HepG2 (cell line): ENCODE measurements at regions not wholly inside any gene's neighbourhood (a gene's known extent, or its start where the extent isn't known, plus 50 kb on each side); places are given as distances from the start of the nearest gene placed in this dataset.

Experiments used
- ATAC-seq: fragments of 200-7000 bp; cut with Tn5 transposase; 3 replicates; pipeline ENCODE4 v1.9.1; 2020; ENCODE audit warnings: mild to moderate bottlenecking, moderate library complexity
- BruUV-seq: library from RNA; stranded (reverse); fragments of 400-500 nt; replicated peaks from 2 replicates; lab custom pipeline; 2021; lab: Mats Ljungman, UMichigan
- CTCF ChIA-PET: fragments of 300-600 bp; formaldehyde crosslinking; extraction: SDS; loops from one replicate; lab custom pipeline; 2021; ENCODE audit warnings: low total read pairs, inconsistent platforms, low intra/inter-chr PET ratio; lab: Yijun Ruan, JAX
- POLR2A ChIA-PET: fragments of 350-600 bp; sonication (Branson Sonifier 250); formaldehyde crosslinking; loops from one replicate; lab custom pipeline; 2020; ENCODE audit warnings: antibody characterized with exemption, inconsistent platforms; lab: Yijun Ruan, JAX
- DNase-seq: peaks from one replicate; pipeline ENCODE4 v3.0.0-alpha.2; 2015; ENCODE audit warnings: low spot score
- FAIRE-seq: peaks from 3 replicates; lab custom pipeline; 2011; peaks lifted over from hg19 to GRCh38; lab: Jason Lieb, UNC
- H2AFZ ChIP-seq: one replicate; pipeline ENCODE4 v1.6.1; 2011; ENCODE audit warnings: low read length, inconsistent platforms
- H3K27ac ChIP-seq: fragments of 300-600 bp; 3 replicates; pipeline ENCODE4 v1.8.0; 2011; ENCODE audit warnings: mixed run types, mild to moderate bottlenecking, mixed read lengths, low read length, inconsistent platforms; ENCODE audit not compliant: insufficient read depth; ENCODE audit errors: extremely low read length
- H3K27me3 ChIP-seq, 2 experiments: fragments of 200-600 bp in 1 of 2; 2 replicates in 1 of 2; 3 replicates in 1 of 2; pipeline versions ENCODE4 v1.6.0 to v1.8.0; 2011; ENCODE audit warnings: low read length in 2 of 2, mild to moderate bottlenecking in 2 of 2, moderate library complexity in 2 of 2, inconsistent platforms in 1 of 2; ENCODE audit not compliant: insufficient read depth in 2 of 2, control insufficient read depth in 1 of 2
- H3K36me3 ChIP-seq, 2 experiments: fragments of 200-600 bp in 1 of 2; replicated peaks in 1 of 2; 2 replicates in 1 of 2; 3 replicates in 1 of 2; pipeline versions ENCODE4 v1.5.1 to v1.8.0; 2011; ENCODE audit warnings: low read length in 2 of 2, inconsistent platforms in 1 of 2; ENCODE audit not compliant: insufficient read depth in 2 of 2, control insufficient read depth in 1 of 2
- H3K4me1 ChIP-seq: 2 replicates; pipeline ENCODE4 v1.5.1; 2012; ENCODE audit warnings: low read length, inconsistent platforms; ENCODE audit not compliant: insufficient read depth
- H3K4me2 ChIP-seq: 2 replicates; pipeline ENCODE4 v1.6.0; 2011; ENCODE audit warnings: low read depth, low read length, inconsistent platforms
- H3K4me3 ChIP-seq, 3 experiments: fragments of 200-600 bp in 1 of 3; sonication (generic), shearing (Covaris generic) in 1 of 3; replicated peaks in 1 of 3; 2 replicates each; pipeline ENCODE4 v1.5.1; 2011 to 2016; ENCODE audit warnings: low read length in 3 of 3, inconsistent platforms in 2 of 3, low read depth in 2 of 3, mild to moderate bottlenecking in 2 of 3, control low read depth in 1 of 3, mixed read lengths in 1 of 3; ENCODE audit not compliant: insufficient read depth in 1 of 3
- H3K79me2 ChIP-seq: one replicate; pipeline ENCODE4 v1.6.1; 2011; ENCODE audit warnings: low read length, inconsistent platforms; ENCODE audit not compliant: insufficient read depth
- H3K9ac ChIP-seq: 2 replicates; pipeline ENCODE4 v1.6.0; 2011; ENCODE audit warnings: mild to moderate bottlenecking, low read depth, low read length, inconsistent platforms; ENCODE audit not compliant: insufficient read depth
- H3K9me3 ChIP-seq: 2 replicates; pipeline ENCODE4 v1.5.1; 2012; ENCODE audit warnings: mild to moderate bottlenecking, low read length
- H4K20me1 ChIP-seq: 2 replicates; pipeline ENCODE4 v1.6.0; 2011; ENCODE audit warnings: inconsistent platforms, mild to moderate bottlenecking, low read length, moderate library complexity; ENCODE audit not compliant: insufficient read depth
- CAMTA2 ChIP-seq: sonication (generic); formaldehyde crosslinking; IDR thresholded peaks from 2 replicates; pipeline ENCODE4 v1.4.0; 2020; ENCODE audit warnings: mild to moderate bottlenecking, missing genetic modification reagents, borderline replicate concordance
- IRX3 ChIP-seq: sonication (generic); formaldehyde crosslinking; IDR thresholded peaks from 2 replicates; pipeline ENCODE4 v1.8.1; 2023; ENCODE audit warnings: mild to moderate bottlenecking, low read depth, missing genetic modification reagents, borderline replicate concordance
- NFE2 ChIP-seq: sonication (generic); formaldehyde crosslinking; IDR thresholded peaks from 2 replicates; pipeline ENCODE4 v1.4.0; 2020; ENCODE audit warnings: missing genetic modification reagents
- SP4 ChIP-seq: sonication (generic); formaldehyde crosslinking; IDR thresholded peaks from 2 replicates; pipeline ENCODE4 v1.8.1; 2023; ENCODE audit warnings: mild to moderate bottlenecking, missing genetic modification reagents
- SRF ChIP-seq: IDR thresholded peaks from 2 replicates; pipeline ENCODE4 v1.6.1; 2011; ENCODE audit warnings: mild to moderate bottlenecking, low read depth, low read length, moderate library complexity
- ZNF263 ChIP-seq: sonication (generic); formaldehyde crosslinking; IDR thresholded peaks from 2 replicates; pipeline ENCODE4 v1.4.0; 2020; ENCODE audit warnings: missing genetic modification reagents
- ZNF350 ChIP-seq: sonication (generic); formaldehyde crosslinking; IDR thresholded peaks from 2 replicates; pipeline ENCODE4 v1.4.0; 2020; ENCODE audit warnings: mild to moderate bottlenecking, low read depth, missing genetic modification reagents, borderline replicate concordance
- WGBS: methylation state at CpG from one replicate; pipeline ENCODE4 v1.1.6; 2017; ENCODE audit warnings: low lambda C conversion rate; 5-methylcytosine and 5-hydroxymethylcytosine counted together
- in situ Hi-C: cut with HindIII; loops from 2 replicates; pipeline ENCODE4 v1.10.0; 2017; ENCODE audit warnings: low pct_unique_long_range_greater_than_20kb; ENCODE audit not compliant: extremely low pct_ligation_motif_present
- intact Hi-C: fragments of 100-400 bp; cut with micrococcal nuclease; formaldehyde crosslinking; loops from one replicate; pipeline ENCODE4 v1.10.0; 2022; ENCODE audit not compliant: unreplicated experiment
- TF ChIP-seq, protein P1 (sequence below): sonication (generic); formaldehyde crosslinking; IDR thresholded peaks from 2 replicates; pipeline ENCODE4 v1.4.0; 2020; ENCODE audit warnings: mild to moderate bottlenecking, missing genetic modification reagents

DNA sequence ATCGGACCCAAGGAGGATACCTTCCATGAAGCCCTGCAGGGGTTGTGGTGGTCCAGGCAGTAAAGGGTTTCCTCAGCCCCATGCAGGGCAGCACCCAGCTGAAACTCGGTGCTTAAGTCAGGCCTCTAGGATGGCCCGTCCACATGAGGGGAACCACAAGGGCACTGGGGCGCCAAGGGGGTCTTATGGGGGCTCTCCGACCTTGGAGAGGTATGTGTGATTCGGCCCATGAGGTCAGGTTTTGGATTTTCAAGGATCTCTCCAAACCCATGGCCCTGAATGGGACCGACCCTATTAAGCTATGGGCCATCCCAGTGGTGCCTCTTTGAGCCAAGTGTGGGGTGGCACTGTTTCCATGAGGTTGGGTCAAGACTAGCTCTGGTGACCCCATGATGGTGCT lies 233.3 kb downstream of the SNRPN start:
- in situ Hi-C loops = no loop called here
- no peaks in the 10 kb centered on the region for H3K4me1 ChIP-seq
- peaks cover 99% of the 10 kb centered on the region for H3K9me3 ChIP-seq
- no peaks in the 10 kb centered on the region for H4K20me1 ChIP-seq
- WGBS = no CpG with 5 or more reads among the region's 7 CpGs
- POLR2A ChIA-PET = no interaction called here
- TF ChIP-seq ZNF350 (CRISPR knock-in tag) = no peak
- no peak for TF ChIP-seq CAMTA2
- no peak for TF ChIP-seq IRX3 (CRISPR knock-in tag)
- TF ChIP-seq ZNF263 (CRISPR knock-in tag) = no peak
- no peak for TF ChIP-seq SP4 (CRISPR knock-in tag)
- TF ChIP-seq, protein P1, sequence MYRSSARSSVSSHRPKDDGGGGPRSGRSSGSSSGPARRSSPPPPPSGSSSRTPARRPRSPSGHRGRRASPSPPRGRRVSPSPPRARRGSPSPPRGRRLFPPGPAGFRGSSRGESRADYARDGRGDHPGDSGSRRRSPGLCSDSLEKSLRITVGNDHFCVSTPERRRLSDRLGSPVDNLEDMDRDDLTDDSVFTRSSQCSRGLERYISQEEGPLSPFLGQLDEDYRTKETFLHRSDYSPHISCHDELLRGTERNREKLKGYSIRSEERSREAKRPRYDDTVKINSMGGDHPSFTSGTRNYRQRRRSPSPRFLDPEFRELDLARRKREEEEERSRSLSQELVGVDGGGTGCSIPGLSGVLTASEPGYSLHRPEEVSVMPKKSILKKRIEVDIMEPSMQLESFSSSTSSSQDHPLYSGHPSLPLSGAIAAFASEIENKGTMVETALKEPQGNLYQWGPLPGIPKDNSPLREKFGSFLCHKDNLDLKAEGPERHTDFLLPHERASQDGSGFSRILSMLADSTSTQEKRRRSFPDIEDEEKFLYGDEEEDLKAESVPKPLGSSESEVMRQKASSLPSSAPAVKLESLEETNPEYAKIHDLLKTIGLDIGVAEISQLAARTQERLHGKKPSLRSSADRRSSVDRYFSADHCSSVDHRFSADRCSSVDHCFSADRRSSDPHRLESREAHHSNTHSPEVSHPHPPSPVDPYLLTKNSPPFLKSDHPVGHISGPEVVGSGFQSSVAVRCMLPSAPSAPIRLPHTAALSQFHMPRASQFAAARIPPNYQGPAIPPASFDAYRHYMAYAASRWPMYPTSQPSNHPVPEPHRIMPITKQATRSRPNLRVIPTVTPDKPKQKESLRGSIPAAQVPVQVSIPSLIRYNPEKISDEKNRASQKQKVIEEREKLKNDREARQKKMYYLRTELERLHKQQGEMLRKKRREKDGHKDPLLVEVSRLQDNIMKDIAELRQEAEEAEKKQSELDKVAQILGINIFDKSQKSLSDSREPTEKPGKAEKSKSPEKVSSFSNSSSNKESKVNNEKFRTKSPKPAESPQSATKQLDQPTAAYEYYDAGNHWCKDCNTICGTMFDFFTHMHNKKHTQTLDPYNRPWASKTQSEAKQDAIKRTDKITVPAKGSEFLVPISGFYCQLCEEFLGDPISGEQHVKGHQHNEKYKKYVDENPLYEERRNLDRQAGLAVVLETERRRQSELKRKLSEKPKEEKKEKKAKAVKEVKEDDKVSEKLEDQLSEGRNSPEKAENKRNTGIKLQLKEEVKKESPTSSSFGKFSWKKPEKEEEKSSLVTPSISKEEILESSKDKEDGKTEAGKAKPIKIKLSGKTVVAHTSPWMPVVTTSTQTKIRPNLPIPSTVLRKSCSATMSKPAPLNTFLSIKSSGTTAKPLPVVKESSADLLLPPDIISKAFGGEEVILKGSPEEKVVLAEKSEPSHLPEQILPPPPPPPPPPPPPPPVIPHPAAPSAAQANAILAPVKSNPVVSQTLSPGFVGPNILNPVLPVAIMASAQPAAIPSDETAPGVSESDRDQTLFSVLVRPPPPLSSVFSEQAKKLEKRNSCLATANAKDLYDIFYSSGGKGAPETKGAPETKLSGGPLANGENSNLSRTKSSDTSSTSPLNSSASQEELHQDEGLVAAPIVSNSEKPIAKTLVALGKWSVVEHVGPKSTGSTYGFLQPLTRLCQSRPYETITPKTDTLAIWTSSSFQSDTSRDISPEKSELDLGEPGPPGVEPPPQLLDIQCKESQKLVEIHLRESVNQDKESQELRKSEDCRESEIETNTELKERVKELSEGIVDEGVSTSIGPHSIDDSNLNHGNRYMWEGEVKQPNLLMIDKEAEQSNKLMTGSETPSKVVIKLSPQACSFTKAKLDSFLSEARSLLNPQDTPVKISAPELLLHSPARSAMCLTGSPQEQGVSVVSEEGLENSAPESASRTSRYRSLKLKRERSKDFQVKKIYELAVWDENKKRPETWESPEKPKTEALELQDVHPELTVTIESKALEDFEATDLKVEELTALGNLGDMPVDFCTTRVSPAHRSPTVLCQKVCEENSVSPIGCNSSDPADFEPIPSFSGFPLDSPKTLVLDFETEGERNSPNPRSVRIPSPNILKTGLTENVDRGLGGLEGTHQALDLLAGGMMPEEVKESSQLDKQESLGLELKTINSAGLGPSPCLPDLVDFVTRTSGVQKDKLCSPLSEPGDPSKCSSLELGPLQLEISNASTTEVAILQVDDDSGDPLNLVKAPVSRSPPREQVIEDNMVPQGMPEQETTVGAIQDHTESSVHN (CRISPR knock-in tag) = no peak
- TF ChIP-seq SRF = no peak
- no peak for TF ChIP-seq NFE2
- ATAC-seq = no peak
- H3K79me2 ChIP-seq = no peaks in the 10 kb centered on the region
- H3K27me3 ChIP-seq = no peaks in the 10 kb centered on the region
- no peaks in the 10 kb centered on the region for H3K36me3 ChIP-seq
- no TSS peak for BruUV-seq
- H3K4me3 ChIP-seq = no peak overlapping the region
- no peak overlapping the region for H2AFZ ChIP-seq
- CTCF ChIA-PET = no interaction called here
- no peak overlapping the region for H3K9ac ChIP-seq
- intact Hi-C loops = no loop called here
- DNase-seq = no peak
- H3K27ac ChIP-seq = no peak overlapping the region
- no peak for FAIRE-seq
- H3K4me2 ChIP-seq = no peak overlapping the region
